ENCODE measurements at regions not wholly inside any gene's neighbourhood (a gene's known extent, or its start where the extent isn't known, plus 50 kb on each side); places are given as distances from the start of the nearest gene placed in this dataset.

GRCh38 chr5:5612096-5612495 lies 189.6 kb downstream of the ICE1 start:
- TF ChIP-seq, protein P1, sequence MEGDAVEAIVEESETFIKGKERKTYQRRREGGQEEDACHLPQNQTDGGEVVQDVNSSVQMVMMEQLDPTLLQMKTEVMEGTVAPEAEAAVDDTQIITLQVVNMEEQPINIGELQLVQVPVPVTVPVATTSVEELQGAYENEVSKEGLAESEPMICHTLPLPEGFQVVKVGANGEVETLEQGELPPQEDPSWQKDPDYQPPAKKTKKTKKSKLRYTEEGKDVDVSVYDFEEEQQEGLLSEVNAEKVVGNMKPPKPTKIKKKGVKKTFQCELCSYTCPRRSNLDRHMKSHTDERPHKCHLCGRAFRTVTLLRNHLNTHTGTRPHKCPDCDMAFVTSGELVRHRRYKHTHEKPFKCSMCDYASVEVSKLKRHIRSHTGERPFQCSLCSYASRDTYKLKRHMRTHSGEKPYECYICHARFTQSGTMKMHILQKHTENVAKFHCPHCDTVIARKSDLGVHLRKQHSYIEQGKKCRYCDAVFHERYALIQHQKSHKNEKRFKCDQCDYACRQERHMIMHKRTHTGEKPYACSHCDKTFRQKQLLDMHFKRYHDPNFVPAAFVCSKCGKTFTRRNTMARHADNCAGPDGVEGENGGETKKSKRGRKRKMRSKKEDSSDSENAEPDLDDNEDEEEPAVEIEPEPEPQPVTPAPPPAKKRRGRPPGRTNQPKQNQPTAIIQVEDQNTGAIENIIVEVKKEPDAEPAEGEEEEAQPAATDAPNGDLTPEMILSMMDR (conservative IDR thresholded peaks at IDR 0.05): no peak
- Mint-ChIP-seq H3K27me3 (ENCODE audit: insufficient read depth) (no peaks in the 10 kb centered on the region), H3K4me3 (no peak overlapping the region), H3K36me3 (ENCODE audit: low read depth) (no peaks in the 10 kb centered on the region), H3K9me3 (no peaks in the 10 kb centered on the region), H3K27ac (no peak overlapping the region), H3K4me1 (no peaks in the 10 kb centered on the region)
- no peak overlapping the region for H3K27ac ChIP-seq (ENCODE audit: low read depth, low read length)
- H3K27me3 ChIP-seq (ENCODE audit: control insufficient read depth, insufficient read depth, low read length, poor library complexity, severe bottlenecking): no peaks in the 10 kb centered on the region
- no peak overlapping the region for H3K4me3 ChIP-seq (ENCODE audit: low read length)
- H3K9me3 ChIP-seq (ENCODE audit: control insufficient read depth, low read length): no peaks in the 10 kb centered on the region
- H3K9ac ChIP-seq (ENCODE audit: extremely low read depth, low read length, poor library complexity, severe bottlenecking): no peak overlapping the region
- no peaks in the 10 kb centered on the region for H3K4me1 ChIP-seq (ENCODE audit: control insufficient read depth, insufficient read depth, low read length)
- H3K36me3 ChIP-seq (ENCODE audit: control insufficient read depth, insufficient read depth, low read length): no peaks in the 10 kb centered on the region
- no peak for DNase-seq
- WGBS, 2 experiments (ENCODE audit: insufficient coverage in 1 of 2, insufficient read length in 1 of 2): 93 to 100% methylated on average over 2 of the region's 2 CpGs

DNA sequence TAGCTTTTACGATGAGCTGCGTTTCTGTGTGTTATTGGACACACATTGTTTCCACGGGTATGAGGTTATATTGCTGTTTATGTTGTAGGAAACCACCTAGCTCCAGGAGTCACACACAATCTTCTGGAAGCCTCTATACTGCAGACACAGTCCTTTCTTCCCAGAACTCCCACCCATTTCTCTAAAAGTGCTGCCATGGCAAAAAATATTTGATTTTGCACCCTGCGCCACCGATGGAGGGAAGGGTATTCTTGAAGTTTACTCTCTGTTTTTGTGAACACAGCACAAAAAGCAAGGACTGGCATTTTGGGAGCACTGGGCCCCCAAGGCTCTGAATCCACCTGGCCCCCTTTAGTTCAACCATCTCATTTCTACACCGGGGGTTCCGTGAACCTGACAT lies 187.5 kb downstream of the ICE1 start:
- no peak overlapping the region for H3K27ac ChIP-seq (ENCODE audit: low read depth, low read length)
- no peaks in the 10 kb centered on the region for H3K27me3 Mint-ChIP-seq (ENCODE audit: insufficient read depth)
- H3K4me1 ChIP-seq (ENCODE audit: control insufficient read depth, insufficient read depth, low read length): no peaks in the 10 kb centered on the region
- no peaks in the 10 kb centered on the region for H3K36me3 ChIP-seq (ENCODE audit: control insufficient read depth, insufficient read depth, low read length)
- no peaks in the 10 kb centered on the region for H3K9me3 ChIP-seq (ENCODE audit: control insufficient read depth, low read length)
- no peak overlapping the region for H3K4me3 Mint-ChIP-seq
- TF ChIP-seq, protein P1 (conservative IDR thresholded peaks at IDR 0.05): no peak
- H3K9me3 Mint-ChIP-seq: no peaks in the 10 kb centered on the region
- H3K4me1 Mint-ChIP-seq: no peaks in the 10 kb centered on the region
- no peak overlapping the region for H3K4me3 ChIP-seq (ENCODE audit: low read length)
- H3K9ac ChIP-seq (ENCODE audit: extremely low read depth, low read length, poor library complexity, severe bottlenecking): no peak overlapping the region
- WGBS, 2 experiments (ENCODE audit: insufficient coverage in 1 of 2, insufficient read length in 1 of 2): 91% methylated on average over 7 of the region's 7 CpGs; no CpG with 5 or more reads in 1 of the 2 experiments
- no peaks in the 10 kb centered on the region for H3K27me3 ChIP-seq (ENCODE audit: control insufficient read depth, insufficient read depth, low read length, poor library complexity, severe bottlenecking)
- DNase-seq: no peak
- H3K27ac Mint-ChIP-seq: no peak overlapping the region
- no peaks in the 10 kb centered on the region for H3K36me3 Mint-ChIP-seq (ENCODE audit: low read depth)

DNA sequence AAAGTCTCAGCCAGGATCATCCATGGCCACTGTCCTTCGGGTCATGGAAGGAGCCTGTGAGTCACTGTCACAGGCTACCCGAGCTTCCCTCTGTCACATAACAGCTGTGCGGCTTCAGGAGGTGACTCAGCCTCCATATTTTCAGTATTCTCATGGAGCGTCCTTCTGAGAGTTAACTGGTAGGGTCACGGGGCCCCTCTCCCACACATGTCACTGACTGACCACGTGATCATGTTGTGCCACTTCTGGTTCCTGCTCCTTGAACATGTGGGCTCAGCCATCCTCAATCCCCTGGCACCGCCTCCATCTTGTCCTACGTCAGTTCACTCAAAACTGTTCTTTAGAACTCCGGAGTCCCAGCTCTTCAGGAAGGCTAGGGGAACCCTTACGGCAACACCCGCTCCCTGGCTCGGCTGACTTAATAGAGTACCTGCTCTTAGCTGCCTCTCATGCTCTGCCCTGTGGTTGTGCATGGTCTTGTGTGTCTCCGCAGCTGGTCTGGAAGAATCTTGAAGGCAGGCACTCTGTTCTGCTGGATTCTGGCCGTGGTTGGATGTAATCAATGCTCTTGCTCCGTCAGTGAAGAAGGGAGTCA lies 182.8 kb downstream of the ICE1 start:
- no peak overlapping the region for H3K4me3 Mint-ChIP-seq
- H3K9ac ChIP-seq (ENCODE audit: extremely low read depth, low read length, poor library complexity, severe bottlenecking): no peak overlapping the region
- WGBS, 2 experiments (ENCODE audit: insufficient coverage in 1 of 2, insufficient read length in 1 of 2): 88 to 92% methylated on average over 15 of the region's 15 CpGs

More for the DNA sequence above, 182.8 kb downstream of the ICE1 start:
- H3K27me3 Mint-ChIP-seq (ENCODE audit: insufficient read depth): no peaks in the 10 kb centered on the region
- Histone ChIP-seq H3K9me3 (ENCODE audit: control insufficient read depth, low read length) (no peaks in the 10 kb centered on the region), H3K4me1 (ENCODE audit: control insufficient read depth, insufficient read depth, low read length) (no peaks in the 10 kb centered on the region), H3K27me3 (ENCODE audit: control insufficient read depth, insufficient read depth, low read length, poor library complexity, severe bottlenecking) (no peaks in the 10 kb centered on the region), H3K27ac (ENCODE audit: low read depth, low read length) (no peak overlapping the region), H3K4me3 (ENCODE audit: low read length) (no peak overlapping the region), H3K36me3 (ENCODE audit: control insufficient read depth, insufficient read depth, low read length) (no peaks in the 10 kb centered on the region)
- H3K4me1 Mint-ChIP-seq: no peaks in the 10 kb centered on the region
- H3K36me3 Mint-ChIP-seq (ENCODE audit: low read depth): no peaks in the 10 kb centered on the region
- DNase-seq: no peak
- TF ChIP-seq, protein P1 (conservative IDR thresholded peaks at IDR 0.05): no peak
- no peak overlapping the region for H3K27ac Mint-ChIP-seq
- H3K9me3 Mint-ChIP-seq: no peaks in the 10 kb centered on the region
